NB4 (cell line): ENCODE measurements at regions not wholly inside any gene's neighbourhood (a gene's known extent, or its start where the extent isn't known, plus 50 kb on each side); places are given as distances from the start of the nearest gene placed in this dataset.

Experiments used
- DNase-seq: peaks from one replicate; pipeline ENCODE4 v3.0.0; 2010; ENCODE audit warnings: low read depth
- H3K4me3 ChIP-seq: one replicate; pipeline ENCODE4 v1.5.1; 2011; ENCODE audit warnings: mild to moderate bottlenecking, low read depth, low read length, moderate library complexity
- MYC ChIP-seq: IDR thresholded peaks from 2 replicates; pipeline ENCODE4 v1.6.1; 2011; ENCODE audit warnings: low read depth, low read length
- POLR2A ChIP-seq: IDR thresholded peaks from 2 replicates; pipeline ENCODE4 v1.6.1; 2011; ENCODE audit warnings: mild to moderate bottlenecking; ENCODE audit not compliant: insufficient read length; ENCODE audit errors: extremely low read depth
- TF ChIP-seq, protein P1 (sequence below): IDR thresholded peaks from one replicate; pipeline ENCODE4 v1.5.1; 2012; ENCODE audit warnings: low read depth, low read length
- TF ChIP-seq, protein P2 (sequence below): IDR thresholded peaks from 2 replicates; pipeline ENCODE4 v1.6.1; 2011; ENCODE audit warnings: low read depth, low read length

DNA sequence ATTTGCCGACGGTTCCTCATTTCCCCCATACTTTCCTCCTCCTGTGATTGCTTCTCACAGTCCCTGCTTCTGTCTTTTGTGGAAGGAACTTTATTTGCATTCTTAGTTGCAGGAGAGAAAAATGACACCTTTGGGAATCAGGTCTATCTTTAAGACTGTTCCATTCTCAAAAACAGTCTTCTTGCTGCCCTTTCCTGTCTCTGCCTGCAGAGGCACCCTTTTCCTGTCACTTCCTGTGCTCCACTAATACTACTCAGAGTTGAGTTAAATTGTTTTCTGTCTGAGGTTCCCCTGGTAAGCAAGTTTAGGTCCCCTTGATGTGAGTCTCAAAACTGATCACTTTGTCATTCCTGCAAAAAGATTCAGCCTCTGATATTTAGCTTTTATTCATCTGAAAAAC, 208.8 kb upstream of the CLNK start:
- no peak overlapping the region for H3K4me3 ChIP-seq
- TF ChIP-seq, protein P1, sequence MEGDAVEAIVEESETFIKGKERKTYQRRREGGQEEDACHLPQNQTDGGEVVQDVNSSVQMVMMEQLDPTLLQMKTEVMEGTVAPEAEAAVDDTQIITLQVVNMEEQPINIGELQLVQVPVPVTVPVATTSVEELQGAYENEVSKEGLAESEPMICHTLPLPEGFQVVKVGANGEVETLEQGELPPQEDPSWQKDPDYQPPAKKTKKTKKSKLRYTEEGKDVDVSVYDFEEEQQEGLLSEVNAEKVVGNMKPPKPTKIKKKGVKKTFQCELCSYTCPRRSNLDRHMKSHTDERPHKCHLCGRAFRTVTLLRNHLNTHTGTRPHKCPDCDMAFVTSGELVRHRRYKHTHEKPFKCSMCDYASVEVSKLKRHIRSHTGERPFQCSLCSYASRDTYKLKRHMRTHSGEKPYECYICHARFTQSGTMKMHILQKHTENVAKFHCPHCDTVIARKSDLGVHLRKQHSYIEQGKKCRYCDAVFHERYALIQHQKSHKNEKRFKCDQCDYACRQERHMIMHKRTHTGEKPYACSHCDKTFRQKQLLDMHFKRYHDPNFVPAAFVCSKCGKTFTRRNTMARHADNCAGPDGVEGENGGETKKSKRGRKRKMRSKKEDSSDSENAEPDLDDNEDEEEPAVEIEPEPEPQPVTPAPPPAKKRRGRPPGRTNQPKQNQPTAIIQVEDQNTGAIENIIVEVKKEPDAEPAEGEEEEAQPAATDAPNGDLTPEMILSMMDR, result peak; percentile 40
- no peak for TF ChIP-seq MYC
- TF ChIP-seq, protein P2, sequence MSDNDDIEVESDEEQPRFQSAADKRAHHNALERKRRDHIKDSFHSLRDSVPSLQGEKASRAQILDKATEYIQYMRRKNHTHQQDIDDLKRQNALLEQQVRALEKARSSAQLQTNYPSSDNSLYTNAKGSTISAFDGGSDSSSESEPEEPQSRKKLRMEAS, result no peak
- DNase-seq, result no peak

DNA sequence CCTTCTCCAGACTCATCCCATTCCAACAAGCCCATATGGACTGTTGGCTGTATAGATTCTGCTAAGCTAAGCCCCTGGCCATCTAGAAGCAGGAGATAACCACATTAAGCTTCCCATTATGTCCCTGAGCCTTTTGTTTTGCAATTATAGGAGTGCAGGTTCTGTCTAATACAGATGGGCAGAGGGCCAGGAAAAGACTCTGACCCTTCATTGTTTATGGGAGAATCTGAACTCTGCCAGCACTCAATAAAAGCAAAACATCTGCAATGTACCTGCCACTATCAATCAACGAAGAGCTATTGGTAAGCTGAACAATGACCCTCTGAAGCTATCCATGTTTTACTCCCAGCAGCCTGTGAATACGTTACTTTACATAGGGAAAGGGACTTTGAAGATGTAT, 207.3 kb upstream of the CLNK start:
- no peak for DNase-seq
- TF ChIP-seq, protein P1, result no peak
- TF ChIP-seq, protein P2, result no peak
- TF ChIP-seq MYC, result no peak
- TF ChIP-seq POLR2A, result no peak
- H3K4me3 ChIP-seq, result no peak overlapping the region

DNA sequence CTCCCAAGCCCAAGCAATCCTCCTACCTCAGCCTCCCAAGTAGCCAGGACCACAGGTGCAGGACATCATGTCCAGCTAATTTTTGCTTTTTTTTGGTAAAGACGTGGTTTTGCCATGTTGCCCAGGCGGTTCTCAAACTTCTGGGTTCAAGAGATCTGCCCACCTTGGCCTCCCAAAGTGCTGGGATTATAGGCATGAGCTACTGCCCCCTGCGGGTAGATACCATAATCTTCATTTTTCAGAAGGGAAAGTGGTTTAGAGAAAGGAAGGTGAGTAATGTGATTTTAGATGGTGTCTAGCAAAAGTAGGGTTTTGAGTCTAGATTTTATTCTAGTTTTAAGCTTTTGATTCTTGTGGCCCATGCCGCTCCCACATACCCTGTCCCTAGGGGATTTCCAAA, 205.3 kb upstream of the CLNK start:
- TF ChIP-seq, protein P1, result peak; percentile 14
- TF ChIP-seq, protein P2, result no peak
- H3K4me3 ChIP-seq, result no peak overlapping the region
- DNase-seq, result no peak

DNA sequence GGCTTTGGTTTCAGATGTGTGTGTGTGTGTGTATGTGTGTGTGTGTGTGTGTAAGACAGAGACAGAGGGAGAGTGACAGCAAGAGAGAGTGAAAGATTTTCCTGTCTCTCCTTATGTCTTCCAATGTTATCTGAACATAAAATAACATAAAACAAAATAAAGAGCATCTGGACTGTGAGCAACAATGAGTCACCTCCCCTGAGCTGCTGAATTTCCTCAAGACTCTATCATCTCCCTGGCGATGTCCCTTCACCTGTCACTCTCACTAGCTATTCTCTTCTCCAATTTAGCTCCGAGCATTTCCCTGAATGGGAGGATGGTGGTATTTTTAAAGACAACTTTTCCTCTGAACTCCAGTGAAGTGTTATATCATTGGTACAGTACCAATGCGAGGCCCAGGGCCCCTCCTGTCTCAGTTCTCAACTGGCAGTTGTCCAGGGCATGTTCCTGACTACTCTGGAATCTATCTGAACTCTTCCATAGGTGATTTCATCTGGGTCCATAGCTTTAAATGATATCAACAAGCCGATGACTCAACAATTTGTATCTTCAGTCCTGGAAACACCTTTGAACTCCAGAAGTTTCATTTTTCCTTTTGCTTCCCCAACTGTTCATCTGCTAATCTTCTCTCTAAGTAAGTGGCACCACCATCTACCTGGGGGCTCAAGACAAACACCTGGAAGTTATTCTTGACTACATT, 195.0 kb upstream of the CLNK start:
- TF ChIP-seq MYC (no peak), POLR2A (no peak)
- TF ChIP-seq, protein P1, result no peak
- TF ChIP-seq, protein P2, result no peak
- no peak overlapping the region for H3K4me3 ChIP-seq
- DNase-seq, result no peak

DNA sequence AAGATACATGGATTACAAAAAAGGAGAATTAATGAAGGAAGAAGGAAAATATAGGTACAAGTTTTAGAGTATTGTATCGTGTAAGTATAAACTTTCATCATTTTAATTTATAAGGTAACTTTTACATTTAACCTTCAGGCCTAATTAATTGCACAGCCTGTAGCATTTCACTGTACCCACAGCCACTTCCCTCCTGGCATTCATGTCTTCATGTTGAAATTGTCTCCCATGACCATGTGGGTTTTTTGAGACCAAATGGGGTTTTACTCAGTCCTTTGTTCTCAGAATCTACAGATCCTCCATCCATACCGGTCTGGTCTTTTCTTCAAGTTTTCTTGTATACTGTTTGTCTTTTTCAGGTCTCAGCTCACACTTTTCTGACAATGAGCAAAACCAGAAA, 194.3 kb upstream of the CLNK start:
- no peak for DNase-seq
- no peak for TF ChIP-seq POLR2A
- TF ChIP-seq, protein P1, result no peak
- no peak for TF ChIP-seq MYC
- TF ChIP-seq, protein P2, result no peak
- H3K4me3 ChIP-seq, result no peak overlapping the region

DNA sequence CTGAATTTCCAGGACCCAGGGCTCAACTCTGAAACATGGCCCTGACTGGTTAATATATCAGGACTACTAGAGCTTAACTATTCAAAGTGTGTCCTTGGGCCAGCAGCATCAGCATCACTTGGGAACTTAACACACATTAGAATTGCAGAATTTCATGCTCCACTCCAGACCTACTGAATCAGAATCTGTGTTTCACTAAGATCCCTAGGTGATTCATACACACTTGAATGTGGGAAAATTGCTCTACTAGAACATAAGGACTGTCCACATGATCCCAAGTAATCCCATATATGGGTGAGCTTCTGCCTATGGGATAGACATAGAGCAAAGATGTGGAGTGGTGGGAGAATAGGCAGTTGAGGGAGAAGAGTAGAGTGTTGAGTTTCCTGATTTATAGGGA, 192.5 kb upstream of the CLNK start:
- DNase-seq, result no peak
- TF ChIP-seq POLR2A (no peak), MYC (no peak)
- TF ChIP-seq, protein P1, result no peak
- H3K4me3 ChIP-seq, result no peak overlapping the region
